ENCODE measurements at regions not wholly inside any gene's neighbourhood (a gene's known extent, or its start where the extent isn't known, plus 50 kb on each side); places are given as distances from the start of the nearest gene placed in this dataset.

GRCh38 chr15:69976366-69976994, 121.2 kb downstream of the TLE3 start:
- TF ChIP-seq CTCF (IDR thresholded peaks at IDR 0.05) (no peak), POLR2AphosphoS5 (IDR thresholded peaks at IDR 0.05; ENCODE audit: insufficient read depth in 1 of 2, low read depth in 1 of 2) (no peak), POLR2A (IDR thresholded peaks at IDR 0.05) (no peak)

All from vagina (tissue), 2 donors.